ENCODE measurements at regions not wholly inside any gene's neighbourhood (a gene's known extent, or its start where the extent isn't known, plus 50 kb on each side); places are given as distances from the start of the nearest gene placed in this dataset.

DNA sequence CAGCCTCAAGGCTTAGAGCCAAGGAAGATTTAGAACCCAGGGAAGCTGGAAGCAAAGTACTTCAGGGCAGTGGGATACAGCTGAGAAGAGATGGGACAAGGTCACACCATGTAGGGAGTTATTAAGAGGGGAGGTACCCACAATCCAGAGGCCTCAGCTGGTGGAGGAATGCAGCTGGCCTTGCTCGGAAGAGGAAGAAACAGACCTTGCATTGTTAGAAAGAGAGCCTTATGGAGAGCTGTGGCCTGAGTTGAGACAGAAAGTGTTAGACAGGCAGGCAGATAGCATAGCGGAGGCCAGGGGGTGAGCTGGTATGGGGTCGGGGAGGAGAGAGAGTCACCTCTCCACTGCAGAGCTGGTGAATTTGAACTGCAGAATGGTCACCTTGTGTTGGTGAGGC is 173.1 kb downstream of the JCAD start (continued):
- TF ChIP-seq, protein P1, sequence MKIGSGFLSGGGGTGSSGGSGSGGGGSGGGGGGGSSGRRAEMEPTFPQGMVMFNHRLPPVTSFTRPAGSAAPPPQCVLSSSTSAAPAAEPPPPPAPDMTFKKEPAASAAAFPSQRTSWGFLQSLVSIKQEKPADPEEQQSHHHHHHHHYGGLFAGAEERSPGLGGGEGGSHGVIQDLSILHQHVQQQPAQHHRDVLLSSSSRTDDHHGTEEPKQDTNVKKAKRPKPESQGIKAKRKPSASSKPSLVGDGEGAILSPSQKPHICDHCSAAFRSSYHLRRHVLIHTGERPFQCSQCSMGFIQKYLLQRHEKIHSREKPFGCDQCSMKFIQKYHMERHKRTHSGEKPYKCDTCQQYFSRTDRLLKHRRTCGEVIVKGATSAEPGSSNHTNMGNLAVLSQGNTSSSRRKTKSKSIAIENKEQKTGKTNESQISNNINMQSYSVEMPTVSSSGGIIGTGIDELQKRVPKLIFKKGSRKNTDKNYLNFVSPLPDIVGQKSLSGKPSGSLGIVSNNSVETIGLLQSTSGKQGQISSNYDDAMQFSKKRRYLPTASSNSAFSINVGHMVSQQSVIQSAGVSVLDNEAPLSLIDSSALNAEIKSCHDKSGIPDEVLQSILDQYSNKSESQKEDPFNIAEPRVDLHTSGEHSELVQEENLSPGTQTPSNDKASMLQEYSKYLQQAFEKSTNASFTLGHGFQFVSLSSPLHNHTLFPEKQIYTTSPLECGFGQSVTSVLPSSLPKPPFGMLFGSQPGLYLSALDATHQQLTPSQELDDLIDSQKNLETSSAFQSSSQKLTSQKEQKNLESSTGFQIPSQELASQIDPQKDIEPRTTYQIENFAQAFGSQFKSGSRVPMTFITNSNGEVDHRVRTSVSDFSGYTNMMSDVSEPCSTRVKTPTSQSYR (CRISPR knock-in tag; IDR thresholded peaks at IDR 0.05; ENCODE audit: borderline replicate concordance) = no peak
- TF ChIP-seq SRSF9 (IDR thresholded peaks at IDR 0.05; ENCODE audit: borderline replicate concordance, insufficient read depth, low read depth, low read length, poor library complexity, severe bottlenecking) (no peak), BRD4 (CRISPR knock-in tag; IDR thresholded peaks at IDR 0.05) (no peak)

DNA sequence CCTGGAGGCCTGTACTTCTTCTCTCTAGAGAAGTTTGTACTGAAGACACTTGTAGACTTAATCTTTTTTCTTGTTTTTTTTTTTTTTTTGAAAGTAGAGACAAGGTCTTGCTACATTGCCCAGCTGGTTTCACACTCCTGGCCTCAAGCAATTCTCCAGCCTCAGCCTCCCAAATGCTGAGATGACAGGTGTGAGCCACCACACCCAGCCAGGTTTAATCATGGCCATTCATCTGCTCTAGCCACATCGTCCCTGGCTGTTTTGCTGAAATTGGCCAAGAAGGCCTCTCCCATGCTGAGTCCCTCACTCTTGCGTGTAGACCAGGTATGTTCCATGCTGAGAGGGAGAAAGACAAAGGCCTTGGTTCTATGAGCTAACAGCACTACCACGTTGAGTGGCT is 176.2 kb downstream of the JCAD start:
- no peak overlapping the region for H3K9ac ChIP-seq (ENCODE audit: insufficient read depth, low read depth, low read length)
- H2AFZ ChIP-seq (ENCODE audit: low read length) = no peak overlapping the region
- H3K27me3 ChIP-seq (ENCODE audit: control insufficient read depth in 1 of 2, insufficient read depth in 2 of 2, low read length in 2 of 2) = peaks cover 0 to 6% of the 10 kb centered on the region in 2 experiments; a peak in 2 of 5 replicates
- POLR2A ChIA-PET = no interaction called here
- in situ Hi-C loops (cut with HindIII; ENCODE audit: extremely low pct_ligation_motif_present, low pct_unique_long_range_greater_than_20kb) = no loop called here
- BruUV-seq (replicated peaks) = no TSS peak
- H3K36me3 ChIP-seq (replicated peaks in 1 of 2; ENCODE audit: control insufficient read depth in 1 of 2, insufficient read depth in 2 of 2, low read length in 2 of 2) = no peaks in the 10 kb centered on the region
- CTCF ChIA-PET (ENCODE audit: low intra/inter-chr PET ratio, low total read pairs) = no interaction called here
- H3K4me1 ChIP-seq (ENCODE audit: insufficient read depth, low read length) = no peaks in the 10 kb centered on the region
- H3K9me3 ChIP-seq (ENCODE audit: low read length) = no peaks in the 10 kb centered on the region
- FAIRE-seq (no peak), ATAC-seq (no peak), DNase-seq (ENCODE audit: low spot score) (no peak)
- intact Hi-C loops (cut with micrococcal nuclease; ENCODE audit: unreplicated experiment) = no loop called here
- WGBS (ENCODE audit: low lambda C conversion rate) = 34% methylated on average over 3 of the region's 3 CpGs
- H3K4me3 ChIP-seq (replicated peaks in 1 of 3; ENCODE audit: insufficient read depth in 1 of 3, low read depth in 2 of 3, low read length in 3 of 3) = no peak overlapping the region
- H3K27ac ChIP-seq (ENCODE audit: extremely low read length, insufficient read depth, low read length) = no peak overlapping the region
- H4K20me1 ChIP-seq (ENCODE audit: insufficient read depth, low read length) = no peaks in the 10 kb centered on the region
- H3K4me2 ChIP-seq (ENCODE audit: low read depth, low read length) = no peak overlapping the region
- no peaks in the 10 kb centered on the region for H3K79me2 ChIP-seq (ENCODE audit: insufficient read depth, low read length)
- no peak for TF ChIP-seq ZNF883 (CRISPR knock-in tag; IDR thresholded peaks at IDR 0.05; ENCODE audit: not compliant biosample characterization)
- TF ChIP-seq, protein P2, sequence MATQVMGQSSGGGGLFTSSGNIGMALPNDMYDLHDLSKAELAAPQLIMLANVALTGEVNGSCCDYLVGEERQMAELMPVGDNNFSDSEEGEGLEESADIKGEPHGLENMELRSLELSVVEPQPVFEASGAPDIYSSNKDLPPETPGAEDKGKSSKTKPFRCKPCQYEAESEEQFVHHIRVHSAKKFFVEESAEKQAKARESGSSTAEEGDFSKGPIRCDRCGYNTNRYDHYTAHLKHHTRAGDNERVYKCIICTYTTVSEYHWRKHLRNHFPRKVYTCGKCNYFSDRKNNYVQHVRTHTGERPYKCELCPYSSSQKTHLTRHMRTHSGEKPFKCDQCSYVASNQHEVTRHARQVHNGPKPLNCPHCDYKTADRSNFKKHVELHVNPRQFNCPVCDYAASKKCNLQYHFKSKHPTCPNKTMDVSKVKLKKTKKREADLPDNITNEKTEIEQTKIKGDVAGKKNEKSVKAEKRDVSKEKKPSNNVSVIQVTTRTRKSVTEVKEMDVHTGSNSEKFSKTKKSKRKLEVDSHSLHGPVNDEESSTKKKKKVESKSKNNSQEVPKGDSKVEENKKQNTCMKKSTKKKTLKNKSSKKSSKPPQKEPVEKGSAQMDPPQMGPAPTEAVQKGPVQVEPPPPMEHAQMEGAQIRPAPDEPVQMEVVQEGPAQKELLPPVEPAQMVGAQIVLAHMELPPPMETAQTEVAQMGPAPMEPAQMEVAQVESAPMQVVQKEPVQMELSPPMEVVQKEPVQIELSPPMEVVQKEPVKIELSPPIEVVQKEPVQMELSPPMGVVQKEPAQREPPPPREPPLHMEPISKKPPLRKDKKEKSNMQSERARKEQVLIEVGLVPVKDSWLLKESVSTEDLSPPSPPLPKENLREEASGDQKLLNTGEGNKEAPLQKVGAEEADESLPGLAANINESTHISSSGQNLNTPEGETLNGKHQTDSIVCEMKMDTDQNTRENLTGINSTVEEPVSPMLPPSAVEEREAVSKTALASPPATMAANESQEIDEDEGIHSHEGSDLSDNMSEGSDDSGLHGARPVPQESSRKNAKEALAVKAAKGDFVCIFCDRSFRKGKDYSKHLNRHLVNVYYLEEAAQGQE (IDR thresholded peaks at IDR 0.05; ENCODE audit: borderline replicate concordance in 1 of 2, low read depth in 1 of 2, low read length in 2 of 2) = no peak
- TF ChIP-seq SMAD1 (CRISPR knock-in tag; IDR thresholded peaks at IDR 0.05; ENCODE audit: borderline replicate concordance, low read depth) = no peak
- no peak for TF ChIP-seq PPARG (CRISPR knock-in tag; conservative IDR thresholded peaks at IDR 0.05)
- TF ChIP-seq, protein P3, sequence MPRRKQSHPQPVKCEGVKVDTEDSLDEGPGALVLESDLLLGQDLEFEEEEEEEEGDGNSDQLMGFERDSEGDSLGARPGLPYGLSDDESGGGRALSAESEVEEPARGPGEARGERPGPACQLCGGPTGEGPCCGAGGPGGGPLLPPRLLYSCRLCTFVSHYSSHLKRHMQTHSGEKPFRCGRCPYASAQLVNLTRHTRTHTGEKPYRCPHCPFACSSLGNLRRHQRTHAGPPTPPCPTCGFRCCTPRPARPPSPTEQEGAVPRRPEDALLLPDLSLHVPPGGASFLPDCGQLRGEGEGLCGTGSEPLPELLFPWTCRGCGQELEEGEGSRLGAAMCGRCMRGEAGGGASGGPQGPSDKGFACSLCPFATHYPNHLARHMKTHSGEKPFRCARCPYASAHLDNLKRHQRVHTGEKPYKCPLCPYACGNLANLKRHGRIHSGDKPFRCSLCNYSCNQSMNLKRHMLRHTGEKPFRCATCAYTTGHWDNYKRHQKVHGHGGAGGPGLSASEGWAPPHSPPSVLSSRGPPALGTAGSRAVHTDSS (CRISPR knock-in tag; conservative IDR thresholded peaks at IDR 0.05) = no peak
- TF ChIP-seq, protein P4, sequence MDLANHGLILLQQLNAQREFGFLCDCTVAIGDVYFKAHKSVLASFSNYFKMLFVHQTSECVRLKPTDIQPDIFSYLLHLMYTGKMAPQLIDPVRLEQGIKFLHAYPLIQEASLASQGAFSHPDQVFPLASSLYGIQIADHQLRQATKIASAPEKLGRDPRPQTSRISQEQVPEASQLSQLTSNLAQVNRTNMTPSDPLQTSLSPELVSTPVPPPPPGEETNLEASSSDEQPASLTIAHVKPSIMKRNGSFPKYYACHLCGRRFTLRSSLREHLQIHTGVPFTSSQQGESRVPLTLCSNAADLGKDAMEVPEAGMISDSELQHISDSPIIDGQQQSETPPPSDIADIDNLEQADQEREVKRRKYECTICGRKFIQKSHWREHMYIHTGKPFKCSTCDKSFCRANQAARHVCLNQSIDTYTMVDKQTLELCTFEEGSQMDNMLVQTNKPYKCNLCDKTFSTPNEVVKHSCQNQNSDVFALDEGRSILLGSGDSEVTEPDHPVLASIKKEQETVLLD (CRISPR knock-in tag; IDR thresholded peaks at IDR 0.05; ENCODE audit: low read depth) = no peak
- no peak for TF ChIP-seq HIVEP1 (CRISPR knock-in tag; IDR thresholded peaks at IDR 0.05)
- TF ChIP-seq ZNF773 (CRISPR knock-in tag; IDR thresholded peaks at IDR 0.05; ENCODE audit: borderline replicate concordance) = no peak
- TF ChIP-seq ZNF12 (CRISPR knock-in tag; IDR thresholded peaks at IDR 0.05) = no peak
